ENCODE measurements at regions not wholly inside any gene's neighbourhood (a gene's known extent, or its start where the extent isn't known, plus 50 kb on each side); places are given as distances from the start of the nearest gene placed in this dataset.
"Not testable (repeated sequence)": the region's sequence is repeated elsewhere in the genome, so short reads cannot be mapped to it uniquely, and the experiment has no call there.

- FAIRE-seq (no peak), ATAC-seq (no peak), DNase-seq (no peak)
- no peaks in the 10 kb centered on the region for H3K27me3 ChIP-seq
- H3K9me3 ChIP-seq: no peaks in the 10 kb centered on the region
- H3K27ac ChIP-seq: no peak overlapping the region
- no peaks in the 10 kb centered on the region for H3K4me1 ChIP-seq
- no peak for TF ChIP-seq CTCF (IDR thresholded peaks at IDR 0.05)
- no peak overlapping the region for H3K4me3 ChIP-seq
- H3K36me3 ChIP-seq: no peaks in the 10 kb centered on the region
- intact Hi-C loops (cut with DNase I): no loop called here
Observed at GRCh38 chr5:85605381-85605780, 1012.4 kb upstream of the COX7C start.

GRCh38 chr5:85614489-85614888 lies 1003.3 kb upstream of the COX7C start:
- TF ChIP-seq CTCF (IDR thresholded peaks at IDR 0.05): no peak
- Histone ChIP-seq H3K27ac (no peak overlapping the region), H3K36me3 (no peaks in the 10 kb centered on the region), H3K9me3 (no peaks in the 10 kb centered on the region), H3K4me3 (no peak overlapping the region), H3K4me1 (no peaks in the 10 kb centered on the region), H3K27me3 (no peaks in the 10 kb centered on the region)
- DNase-seq: no peak
- intact Hi-C loops (cut with DNase I): no loop called here
- FAIRE-seq: no peak
- 53 to 60% methylated on average over 3 of the region's 3 CpGs for WGBS, 2 donors
- ATAC-seq: no peak

DNA sequence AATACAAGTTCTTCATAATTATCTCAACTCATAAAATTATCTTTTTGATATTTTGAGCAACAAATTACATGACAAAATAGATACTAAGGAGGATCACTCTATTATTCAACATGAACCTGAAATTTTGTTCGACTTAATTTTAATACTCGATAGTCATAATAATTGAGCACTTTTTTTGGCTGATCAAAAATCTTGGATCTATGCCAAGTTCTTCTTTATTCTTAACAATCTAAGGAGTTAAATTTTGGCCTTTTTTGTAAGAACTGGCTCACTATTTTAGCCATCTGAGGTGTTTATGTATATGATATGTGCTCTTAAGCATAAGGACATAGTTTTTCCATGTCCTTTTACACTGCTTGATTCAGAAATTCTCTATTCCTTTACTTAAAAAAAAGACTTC lies 996.1 kb upstream of the COX7C start:
- H3K27me3 ChIP-seq: no peaks in the 10 kb centered on the region
- DNase-seq (no peak), ATAC-seq (no peak), FAIRE-seq (no peak)
- no peak for TF ChIP-seq CTCF (IDR thresholded peaks at IDR 0.05)
- no peak overlapping the region for H3K4me3 ChIP-seq
- H3K9me3 ChIP-seq: no peaks in the 10 kb centered on the region
- WGBS, 2 donors: 88 to 95% methylated on average over 2 of the region's 2 CpGs
- H3K36me3 ChIP-seq: no peaks in the 10 kb centered on the region
- H3K4me1 ChIP-seq: no peaks in the 10 kb centered on the region
- intact Hi-C loops (cut with DNase I): no loop called here
- H3K27ac ChIP-seq: no peak overlapping the region

DNA sequence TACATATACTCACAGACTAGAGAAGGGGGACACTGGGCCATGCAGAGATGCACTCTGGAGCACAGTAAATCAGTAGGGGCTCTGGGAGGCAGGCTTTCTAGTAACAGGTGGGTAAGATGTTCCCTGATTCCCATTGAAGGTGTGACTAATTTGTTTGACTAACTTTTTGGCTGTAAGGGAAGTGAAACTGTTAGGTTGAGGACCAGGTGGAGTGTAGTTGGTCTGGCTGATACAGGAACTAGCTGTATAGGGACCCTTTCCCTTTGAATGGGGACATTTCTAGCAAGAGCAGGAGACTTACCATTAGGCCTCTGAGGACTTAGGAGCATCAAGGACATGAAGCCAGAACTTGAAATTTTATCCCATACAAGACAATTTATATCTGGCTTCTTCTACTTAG lies 989.6 kb upstream of the COX7C start:
- no peak for DNase-seq
- no peak for ATAC-seq
- no peak for TF ChIP-seq CTCF (IDR thresholded peaks at IDR 0.05)
- FAIRE-seq: no peak
- no peaks in the 10 kb centered on the region for H3K27me3 ChIP-seq
- H3K4me3 ChIP-seq: no peak overlapping the region
- no peaks in the 10 kb centered on the region for H3K4me1 ChIP-seq
- no peak overlapping the region for H3K27ac ChIP-seq
- intact Hi-C loops (cut with DNase I): no loop called here
- H3K9me3 ChIP-seq: no peaks in the 10 kb centered on the region
- no peaks in the 10 kb centered on the region for H3K36me3 ChIP-seq

GRCh38 chr5:85638495-85639125 lies 979.1 kb upstream of the COX7C start:
- DNase-seq; H3K27ac ChIP-seq; H3K4me1 ChIP-seq; intact Hi-C loops (cut with DNase I); H3K36me3 ChIP-seq; ATAC-seq; FAIRE-seq; H3K9me3 ChIP-seq; H3K4me3 ChIP-seq; H3K27me3 ChIP-seq: not testable (repeated sequence)
- 82% methylated on average over 18 to 20 of the region's 25 CpGs for WGBS, 2 donors

All from pancreas (tissue), 10 donors.